ENCODE measurements at regions not wholly inside any gene's neighbourhood (a gene's known extent, or its start where the extent isn't known, plus 50 kb on each side); places are given as distances from the start of the nearest gene placed in this dataset.

- no peak overlapping the region for H3K4me3 ChIP-seq
- TF ChIP-seq FOXP2 (optimal IDR thresholded peaks at IDR 0.05; ENCODE audit: control extremely low read depth, extremely low read length, insufficient read depth) (no peak), POLR2AphosphoS5 (IDR thresholded peaks at IDR 0.05; ENCODE audit: borderline replicate concordance, low read depth, low read length) (no peak), EZH2 (IDR thresholded peaks at IDR 0.05) (no peak)
- peak overlapping the region; percentile 88 for H3K27ac ChIP-seq
- H3K9me3 ChIP-seq (ENCODE audit: low read depth, low read length), result no peaks in the 10 kb centered on the region
- DNase-seq (ENCODE audit: low read depth, low spot score), result no peak
- H3K36me3 ChIP-seq (ENCODE audit: insufficient read depth, low read length), result peaks cover 98% of the 10 kb centered on the region
- no peak overlapping the region for H3K9ac ChIP-seq (ENCODE audit: insufficient read length)
These were observed 63.5 kb upstream of the FDX1 start for GRCh38 chr11:110366291-110366690.

- Histone ChIP-seq H3K9me3 (ENCODE audit: low read depth, low read length) (no peaks in the 10 kb centered on the region), H3K4me3 (no peak overlapping the region), H3K36me3 (ENCODE audit: insufficient read depth, low read length) (peaks cover 94% of the 10 kb centered on the region), H3K27ac (peak overlapping the region; percentile 19; the same call in 1 of the 2 replicates), H3K9ac (ENCODE audit: insufficient read length) (no peak overlapping the region)
- TF ChIP-seq POLR2AphosphoS5 (IDR thresholded peaks at IDR 0.05; ENCODE audit: borderline replicate concordance, low read depth, low read length) (no peak), EZH2 (IDR thresholded peaks at IDR 0.05) (no peak), FOXP2 (optimal IDR thresholded peaks at IDR 0.05; ENCODE audit: control extremely low read depth, extremely low read length, insufficient read depth) (no peak)
- DNase-seq (ENCODE audit: low read depth, low spot score), result no peak
These were observed 62.2 kb upstream of the FDX1 start for GRCh38 chr11:110367571-110367970.

- Histone ChIP-seq H3K36me3 (ENCODE audit: insufficient read depth, low read length) (peaks cover 91% of the 10 kb centered on the region), H3K9ac (ENCODE audit: insufficient read length) (no peak overlapping the region), H3K9me3 (ENCODE audit: low read depth, low read length) (no peaks in the 10 kb centered on the region), H3K4me3 (no peak overlapping the region), H3K27ac (no peak overlapping the region)
- TF ChIP-seq FOXP2 (optimal IDR thresholded peaks at IDR 0.05; ENCODE audit: control extremely low read depth, extremely low read length, insufficient read depth), result no peak
- TF ChIP-seq POLR2AphosphoS5 (IDR thresholded peaks at IDR 0.05; ENCODE audit: borderline replicate concordance, low read depth, low read length), result no peak
- TF ChIP-seq EZH2 (IDR thresholded peaks at IDR 0.05), result no peak
- DNase-seq (ENCODE audit: low read depth, low spot score), result no peak
These were observed 58.7 kb upstream of the FDX1 start for GRCh38 chr11:110371084-110371483.

- Histone ChIP-seq H3K4me3 (no peak overlapping the region), H3K9ac (ENCODE audit: insufficient read length) (no peak overlapping the region)
- DNase-seq (ENCODE audit: low read depth, low spot score), result no peak
These were observed 56.6 kb upstream of the FDX1 start for GRCh38 chr11:110373051-110373702.

GRCh38 chr11:110374921-110375320 lies 54.8 kb upstream of the FDX1 start:
- H3K9ac ChIP-seq (ENCODE audit: insufficient read length), result no peak overlapping the region
- H3K4me3 ChIP-seq, result no peak overlapping the region
- DNase-seq (ENCODE audit: low read depth, low spot score), result no peak
- TF ChIP-seq EZH2 (IDR thresholded peaks at IDR 0.05) (no peak), FOXP2 (optimal IDR thresholded peaks at IDR 0.05; ENCODE audit: control extremely low read depth, extremely low read length, insufficient read depth) (no peak), POLR2AphosphoS5 (IDR thresholded peaks at IDR 0.05; ENCODE audit: borderline replicate concordance, low read depth, low read length) (no peak)
- peaks cover 86% of the 10 kb centered on the region for H3K36me3 ChIP-seq (ENCODE audit: insufficient read depth, low read length)
- no peaks in the 10 kb centered on the region for H3K9me3 ChIP-seq (ENCODE audit: low read depth, low read length)
- peak overlapping the region; percentile 37 for H3K27ac ChIP-seq

More at GRCh38 chr11:110373051-110373702, 56.6 kb upstream of the FDX1 start:
- no peaks in the 10 kb centered on the region for H3K9me3 ChIP-seq (ENCODE audit: low read depth, low read length)
- H3K36me3 ChIP-seq (ENCODE audit: insufficient read depth, low read length), result peaks cover 86% of the 10 kb centered on the region
- peak overlapping the region; percentile 20 for H3K27ac ChIP-seq
- no peak for TF ChIP-seq POLR2AphosphoS5 (IDR thresholded peaks at IDR 0.05; ENCODE audit: borderline replicate concordance, low read depth, low read length)
- TF ChIP-seq EZH2 (IDR thresholded peaks at IDR 0.05), result no peak
- TF ChIP-seq FOXP2 (optimal IDR thresholded peaks at IDR 0.05; ENCODE audit: control extremely low read depth, extremely low read length, insufficient read depth), result no peak

GRCh38 chr11:110375351-110375750 lies 54.4 kb upstream of the FDX1 start:
- peak overlapping the region; percentile 37 for H3K27ac ChIP-seq
- DNase-seq (ENCODE audit: low read depth, low spot score), result no peak
- no peaks in the 10 kb centered on the region for H3K9me3 ChIP-seq (ENCODE audit: low read depth, low read length)
- H3K36me3 ChIP-seq (ENCODE audit: insufficient read depth, low read length), result peaks cover 86% of the 10 kb centered on the region
- no peak overlapping the region for H3K4me3 ChIP-seq
- no peak overlapping the region for H3K9ac ChIP-seq (ENCODE audit: insufficient read length)
- TF ChIP-seq POLR2AphosphoS5 (IDR thresholded peaks at IDR 0.05; ENCODE audit: borderline replicate concordance, low read depth, low read length), result no peak
- TF ChIP-seq EZH2 (IDR thresholded peaks at IDR 0.05), result no peak
- TF ChIP-seq FOXP2 (optimal IDR thresholded peaks at IDR 0.05; ENCODE audit: control extremely low read depth, extremely low read length, insufficient read depth), result no peak

- Histone ChIP-seq H3K27ac (peak overlapping the region; percentile 37), H3K9ac (ENCODE audit: insufficient read length) (no peak overlapping the region), H3K9me3 (ENCODE audit: low read depth, low read length) (no peaks in the 10 kb centered on the region), H3K4me3 (no peak overlapping the region), H3K36me3 (ENCODE audit: insufficient read depth, low read length) (peaks cover 87% of the 10 kb centered on the region)
- DNase-seq (ENCODE audit: low read depth, low spot score), result no peak
- TF ChIP-seq FOXP2 (optimal IDR thresholded peaks at IDR 0.05; ENCODE audit: control extremely low read depth, extremely low read length, insufficient read depth) (no peak), EZH2 (IDR thresholded peaks at IDR 0.05) (no peak), POLR2AphosphoS5 (IDR thresholded peaks at IDR 0.05; ENCODE audit: borderline replicate concordance, low read depth, low read length) (no peak)
These were observed 53.7 kb upstream of the FDX1 start for GRCh38 chr11:110376021-110376420.

- no peak for DNase-seq (ENCODE audit: low read depth, low spot score)
- Histone ChIP-seq H3K4me3 (no peak overlapping the region), H3K27ac (peak overlapping the region; percentile 37), H3K9me3 (ENCODE audit: low read depth, low read length) (no peaks in the 10 kb centered on the region), H3K36me3 (ENCODE audit: insufficient read depth, low read length) (peaks cover 87% of the 10 kb centered on the region), H3K9ac (ENCODE audit: insufficient read length) (no peak overlapping the region)
- TF ChIP-seq POLR2AphosphoS5 (IDR thresholded peaks at IDR 0.05; ENCODE audit: borderline replicate concordance, low read depth, low read length) (no peak), FOXP2 (optimal IDR thresholded peaks at IDR 0.05; ENCODE audit: control extremely low read depth, extremely low read length, insufficient read depth) (no peak), EZH2 (IDR thresholded peaks at IDR 0.05) (no peak)
These were observed 52.9 kb upstream of the FDX1 start for GRCh38 chr11:110376711-110377324.
